Keratinocyte (primary cell): ENCODE measurements at regions not wholly inside any gene's neighbourhood (a gene's known extent, or its start where the extent isn't known, plus 50 kb on each side); places are given as distances from the start of the nearest gene placed in this dataset.
"Not testable (repeated sequence)": the region's sequence is repeated elsewhere in the genome, so short reads cannot be mapped to it uniquely, and the experiment has no call there.

Experiments
- DNase-seq: peaks from one replicate; pipeline ENCODE4 v3.0.0-alpha.2; 2011; ENCODE audit warnings: low read depth, missing footprints, low spot score
- FAIRE-seq: peaks from 2 replicates; lab custom pipeline; 2011; peaks lifted over from hg19 to GRCh38; lab: Jason Lieb, UNC
- H2AFZ ChIP-seq: 2 replicates; pipeline ENCODE4 v1.6.0; 2012; ENCODE audit warnings: low read length, control low read depth, inconsistent platforms; ENCODE audit not compliant: control insufficient read depth
- H3K27ac ChIP-seq: 2 replicates; pipeline ENCODE4 v1.5.1; 2011; ENCODE audit warnings: low read length; ENCODE audit not compliant: control insufficient read depth, insufficient read depth
- H3K27me3 ChIP-seq: 3 replicates; pipeline ENCODE4 v1.6.0; 2011; ENCODE audit warnings: low read length; ENCODE audit not compliant: control insufficient read depth, insufficient read depth; ENCODE audit errors: extremely low read depth
- H3K36me3 ChIP-seq, 2 experiments: 2 replicates in 1 of 2; 3 replicates in 1 of 2; pipeline ENCODE4 v1.5.1; 2011; ENCODE audit warnings: low read length in 2 of 2, mild to moderate bottlenecking in 1 of 2; ENCODE audit not compliant: control insufficient read depth in 2 of 2, insufficient read depth in 2 of 2; ENCODE audit errors: extremely low read depth in 1 of 2
- H3K4me1 ChIP-seq: 3 replicates; pipeline ENCODE4 v1.5.1; 2011; ENCODE audit warnings: low read length; ENCODE audit not compliant: control insufficient read depth, insufficient read depth; ENCODE audit errors: extremely low read depth
- H3K4me2 ChIP-seq: 3 replicates; pipeline ENCODE4 v1.6.0; 2011; ENCODE audit warnings: low read depth, low read length; ENCODE audit not compliant: control insufficient read depth, insufficient read depth; ENCODE audit errors: extremely low read depth
- H3K4me3 ChIP-seq, 3 experiments: fragments of 200-600 bp in 1 of 3; sonication (generic) in 1 of 3; 2 replicates in 2 of 3; 3 replicates in 1 of 3; pipeline ENCODE4 v1.5.1; 2011 to 2016; ENCODE audit warnings: low read length in 3 of 3, mild to moderate bottlenecking in 3 of 3, control low read depth in 2 of 3, inconsistent platforms in 1 of 3, low read depth in 1 of 3, mixed read lengths in 1 of 3, mixed run types in 1 of 3, moderate library complexity in 1 of 3; ENCODE audit not compliant: control insufficient read depth in 2 of 3, insufficient read depth in 2 of 3; ENCODE audit errors: extremely low read depth in 1 of 3
- H3K79me2 ChIP-seq: 2 replicates; pipeline ENCODE4 v1.6.0; 2012; ENCODE audit warnings: low read length; ENCODE audit not compliant: control insufficient read depth, insufficient read depth
- H3K9ac ChIP-seq: 3 replicates; pipeline ENCODE4 v1.6.0; 2011; ENCODE audit warnings: low read length; ENCODE audit not compliant: control insufficient read depth, insufficient read depth; ENCODE audit errors: extremely low read depth
- H3K9me1 ChIP-seq: 3 replicates; pipeline ENCODE4 v1.6.0; 2011; ENCODE audit warnings: low read length; ENCODE audit not compliant: control insufficient read depth, insufficient read depth; ENCODE audit errors: extremely low read depth
- H3K9me3 ChIP-seq: 2 replicates; pipeline ENCODE4 v1.5.1; 2012; ENCODE audit warnings: low read depth, low read length; ENCODE audit not compliant: control insufficient read depth
- H4K20me1 ChIP-seq: 3 replicates; pipeline ENCODE4 v1.6.0; 2011; ENCODE audit warnings: low read length; ENCODE audit not compliant: control insufficient read depth, insufficient read depth; ENCODE audit errors: extremely low read depth
- EZH2 ChIP-seq: IDR thresholded peaks from one replicate; pipeline ENCODE4 v1.6.1; 2012; ENCODE audit warnings: inconsistent platforms, mild to moderate bottlenecking, low read length, moderate library complexity
- dilution Hi-C: fragments of 300-500 bp; cut with MboI; formaldehyde crosslinking; loops from one replicate; pipeline ENCODE4 v1.7.0; 2020; ENCODE audit warnings: low sequenced_read_pairs; ENCODE audit not compliant: extremely low pct_ligation_motif_present
- TF ChIP-seq, protein P1 (sequence below), 3 experiments: IDR thresholded peaks in 1 of 3; conservative IDR thresholded peaks in 1 of 3; optimal IDR thresholded peaks in 1 of 3; 2 replicates in 2 of 3; 3 replicates in 1 of 3; pipeline versions ENCODE3 to v1.5.1; 2011; ENCODE audit warnings: low read length in 3 of 3, mild to moderate bottlenecking in 3 of 3, moderate library complexity in 2 of 3, control low read depth in 1 of 3, inconsistent platforms in 1 of 3; ENCODE audit not compliant: insufficient read depth in 2 of 3; ENCODE audit errors: extremely low read depth in 1 of 3

DNA sequence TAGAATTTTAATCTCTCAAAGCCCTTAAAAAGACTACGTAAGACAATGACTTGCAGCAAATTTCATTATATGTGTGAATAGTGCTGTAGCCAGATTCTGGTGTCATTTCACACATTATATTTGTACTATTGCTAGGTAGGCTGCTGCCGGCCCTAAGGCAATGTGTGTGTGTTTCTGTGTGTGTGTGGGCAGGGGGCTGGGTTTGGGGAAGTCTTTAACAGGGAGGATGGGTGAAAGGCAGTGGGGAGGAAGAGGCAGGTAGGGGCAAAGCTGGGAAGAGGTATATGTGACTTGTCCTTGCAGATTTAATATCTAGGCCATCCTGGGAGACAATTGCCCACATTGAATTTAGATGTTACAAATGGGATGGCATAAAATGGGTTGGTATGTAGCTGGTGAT lies 130.8 kb downstream of the MACIR start:
- Histone ChIP-seq H3K27ac (no peak overlapping the region), H3K9me3 (no peaks in the 10 kb centered on the region), H3K4me1 (no peaks in the 10 kb centered on the region), H3K36me3 (no peaks in the 10 kb centered on the region), H3K79me2 (no peaks in the 10 kb centered on the region), H3K9ac (no peak overlapping the region), H3K9me1 (no peaks in the 10 kb centered on the region), H3K4me2 (no peak overlapping the region), H3K27me3 (no peaks in the 10 kb centered on the region), H4K20me1 (no peaks in the 10 kb centered on the region), H3K4me3 (no peak overlapping the region), H2AFZ (no peak overlapping the region)
- FAIRE-seq, result no peak
- dilution Hi-C loops, result no loop called here
- no peak for TF ChIP-seq EZH2
- TF ChIP-seq, protein P1, sequence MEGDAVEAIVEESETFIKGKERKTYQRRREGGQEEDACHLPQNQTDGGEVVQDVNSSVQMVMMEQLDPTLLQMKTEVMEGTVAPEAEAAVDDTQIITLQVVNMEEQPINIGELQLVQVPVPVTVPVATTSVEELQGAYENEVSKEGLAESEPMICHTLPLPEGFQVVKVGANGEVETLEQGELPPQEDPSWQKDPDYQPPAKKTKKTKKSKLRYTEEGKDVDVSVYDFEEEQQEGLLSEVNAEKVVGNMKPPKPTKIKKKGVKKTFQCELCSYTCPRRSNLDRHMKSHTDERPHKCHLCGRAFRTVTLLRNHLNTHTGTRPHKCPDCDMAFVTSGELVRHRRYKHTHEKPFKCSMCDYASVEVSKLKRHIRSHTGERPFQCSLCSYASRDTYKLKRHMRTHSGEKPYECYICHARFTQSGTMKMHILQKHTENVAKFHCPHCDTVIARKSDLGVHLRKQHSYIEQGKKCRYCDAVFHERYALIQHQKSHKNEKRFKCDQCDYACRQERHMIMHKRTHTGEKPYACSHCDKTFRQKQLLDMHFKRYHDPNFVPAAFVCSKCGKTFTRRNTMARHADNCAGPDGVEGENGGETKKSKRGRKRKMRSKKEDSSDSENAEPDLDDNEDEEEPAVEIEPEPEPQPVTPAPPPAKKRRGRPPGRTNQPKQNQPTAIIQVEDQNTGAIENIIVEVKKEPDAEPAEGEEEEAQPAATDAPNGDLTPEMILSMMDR (optimal IDR thresholded peaks at IDR 0.05 in 1 of 3, IDR thresholded peaks at IDR 0.05 in 1 of 3, conservative IDR thresholded peaks at IDR 0.05 in 1 of 3; ENCODE audit: extremely low read depth in 1 of 3, insufficient read depth in 2 of 3, low read length in 3 of 3), result no peak
- DNase-seq, result no peak

DNA sequence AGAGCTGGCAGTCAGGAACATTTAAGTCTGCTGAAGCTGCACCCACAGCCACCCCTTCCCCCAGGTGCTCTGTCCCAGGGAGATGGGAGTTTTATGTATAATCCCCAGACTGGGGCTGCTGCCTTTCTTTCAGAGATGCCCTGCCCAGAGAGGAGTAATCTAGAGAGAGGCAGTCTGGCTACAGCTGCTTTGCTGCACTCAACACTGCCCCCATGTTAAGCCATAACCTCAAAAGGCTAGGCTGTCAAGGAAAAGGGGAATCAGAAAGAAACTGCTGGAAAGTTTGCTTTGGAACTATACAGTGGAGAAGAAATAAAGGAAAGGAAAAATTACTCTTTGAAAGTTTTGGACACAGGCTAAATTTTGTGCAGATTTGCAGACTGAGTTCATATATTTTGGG lies 127.2 kb downstream of the MACIR start:
- H3K4me3 ChIP-seq, result no peak overlapping the region
- no peaks in the 10 kb centered on the region for H3K79me2 ChIP-seq
- FAIRE-seq (no peak), DNase-seq (no peak)
- H3K9ac ChIP-seq, result no peak overlapping the region
- no peaks in the 10 kb centered on the region for H3K4me1 ChIP-seq
- no peaks in the 10 kb centered on the region for H3K9me1 ChIP-seq
- no peaks in the 10 kb centered on the region for H3K27me3 ChIP-seq
- no peak overlapping the region for H3K4me2 ChIP-seq
- no peak overlapping the region for H2AFZ ChIP-seq
- TF ChIP-seq EZH2, result no peak
- TF ChIP-seq, protein P1 (optimal IDR thresholded peaks at IDR 0.05 in 1 of 3, IDR thresholded peaks at IDR 0.05 in 1 of 3, conservative IDR thresholded peaks at IDR 0.05 in 1 of 3; ENCODE audit: extremely low read depth in 1 of 3, insufficient read depth in 2 of 3, low read length in 3 of 3), result no peak
- H3K27ac ChIP-seq, result no peak overlapping the region
- H3K9me3 ChIP-seq, result no peaks in the 10 kb centered on the region
- no peaks in the 10 kb centered on the region for H4K20me1 ChIP-seq
- no peaks in the 10 kb centered on the region for H3K36me3 ChIP-seq
- dilution Hi-C loops, result no loop called here

DNA sequence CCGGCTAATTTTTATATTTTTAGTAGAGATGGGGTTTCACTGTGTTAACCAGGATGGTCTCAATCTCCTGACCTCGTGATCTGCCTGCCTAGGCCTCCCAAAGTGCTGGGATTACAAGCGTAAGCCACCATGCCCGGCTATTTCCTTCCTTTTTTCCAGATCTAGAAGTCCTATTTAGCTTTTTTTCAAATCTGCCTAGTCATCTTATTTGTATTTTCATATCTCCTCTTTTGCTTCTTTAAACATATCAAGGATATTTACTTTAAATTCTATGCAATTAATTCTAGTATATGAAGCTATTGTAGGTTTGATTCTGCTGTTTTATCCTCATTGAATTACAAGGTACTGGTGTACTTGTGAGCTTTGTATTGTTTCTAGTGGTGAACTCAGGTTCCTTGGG lies 119.1 kb downstream of the MACIR start:
- dilution Hi-C loops, H3K27ac ChIP-seq, DNase-seq, H4K20me1 ChIP-seq, H3K4me2 ChIP-seq, H3K9me1 ChIP-seq, H3K36me3 ChIP-seq, H3K79me2 ChIP-seq, H2AFZ ChIP-seq, H3K4me1 ChIP-seq, FAIRE-seq, H3K27me3 ChIP-seq, H3K4me3 ChIP-seq, H3K9ac ChIP-seq, H3K9me3 ChIP-seq: not testable (repeated sequence)
